GM21423 (cell line): ENCODE measurements at regions not wholly inside any gene's neighbourhood (a gene's known extent, or its start where the extent isn't known, plus 50 kb on each side); places are given as distances from the start of the nearest gene placed in this dataset.

ENCODE experiments used
- ATAC-seq: cut with Tn5 transposase; IDR thresholded peaks from one replicate; pipeline ENCODE4 v1.9.1; 2021; ENCODE audit warnings: mild to moderate bottlenecking, moderate library complexity; ENCODE audit not compliant: unreplicated experiment

- no peak for ATAC-seq
Observed at GRCh38 chr16:87183647-87184046, 133.5 kb downstream of the C16orf95 start.

- ATAC-seq = no peak
Observed at GRCh38 chr16:87185308-87185707, 131.9 kb downstream of the C16orf95 start.

- no peak for ATAC-seq
Observed at GRCh38 chr16:87185983-87186382, 131.2 kb downstream of the C16orf95 start.

- ATAC-seq = no peak
Observed at GRCh38 chr16:87186446-87186845, 130.7 kb downstream of the C16orf95 start.

GRCh38 chr16:87186876-87187533, 130.2 kb downstream of the C16orf95 start:
- no peak for ATAC-seq

GRCh38 chr16:87188104-87188503, 129.1 kb downstream of the C16orf95 start:
- ATAC-seq = no peak

GRCh38 chr16:87189426-87189825, 127.8 kb downstream of the C16orf95 start:
- no peak for ATAC-seq

GRCh38 chr16:87190288-87191230, 126.6 kb downstream of the C16orf95 start:
- ATAC-seq = no peak

GRCh38 chr16:87192452-87193073, 124.6 kb downstream of the C16orf95 start:
- no peak for ATAC-seq

- ATAC-seq = no peak
Observed at GRCh38 chr16:87194172-87194571, 123.0 kb downstream of the C16orf95 start.

- ATAC-seq = no peak
Observed at GRCh38 chr16:87195161-87195560, 122.0 kb downstream of the C16orf95 start.

GRCh38 chr16:87196231-87196630, 121.0 kb downstream of the C16orf95 start:
- no peak for ATAC-seq

GRCh38 chr16:87196661-87197060, 120.5 kb downstream of the C16orf95 start:
- no peak for ATAC-seq

- no peak for ATAC-seq
Observed at GRCh38 chr16:87198328-87198832, 118.8 kb downstream of the C16orf95 start.

- ATAC-seq = no peak
Observed at GRCh38 chr16:87198881-87199280, 118.3 kb downstream of the C16orf95 start.

GRCh38 chr16:87199379-87199778, 117.8 kb downstream of the C16orf95 start:
- no peak for ATAC-seq

- no peak for ATAC-seq
Observed at GRCh38 chr16:87199901-87200300, 117.3 kb downstream of the C16orf95 start.

GRCh38 chr16:87200637-87201036, 116.6 kb downstream of the C16orf95 start:
- ATAC-seq = no peak

GRCh38 chr16:87201052-87201451, 116.1 kb downstream of the C16orf95 start:
- ATAC-seq = no peak

- no peak for ATAC-seq
Observed at GRCh38 chr16:87201790-87202189, 115.4 kb downstream of the C16orf95 start.

- no peak for ATAC-seq
Observed at GRCh38 chr16:87202346-87202745, 114.8 kb downstream of the C16orf95 start.
